ENCODE measurements at regions not wholly inside any gene's neighbourhood (a gene's known extent, or its start where the extent isn't known, plus 50 kb on each side); places are given as distances from the start of the nearest gene placed in this dataset.

GRCh38 chr1:98351561-98351960 lies 310.0 kb upstream of the SNX7 start:
- ChIA-PET POLR2A (no interaction called here), RAD21 (ENCODE audit: unreplicated experiment) (no interaction called here), CTCF (no interaction called here), SMC1A (ENCODE audit: uncharacterized antibody, unreplicated experiment) (no interaction called here)
- Histone ChIP-seq H3K4me3 (no peak overlapping the region), H3K79me2 (ENCODE audit: control insufficient read depth, insufficient read depth, low read length) (no peaks in the 10 kb centered on the region), H4K20me1 (ENCODE audit: control insufficient read depth, insufficient read depth) (no peaks in the 10 kb centered on the region), H3K9ac (ENCODE audit: control insufficient read depth, insufficient read depth, low read length) (no peak overlapping the region), H3K27ac (ENCODE audit: control insufficient read depth, insufficient read depth) (no peak overlapping the region), H3K4me2 (ENCODE audit: control insufficient read depth, insufficient read depth) (no peak overlapping the region), H2AFZ (ENCODE audit: control insufficient read depth, low read depth, low read length) (no peak overlapping the region), H3K36me3 (ENCODE audit: control insufficient read depth in 2 of 2, insufficient read depth in 2 of 2, low read length in 1 of 2) (no peaks in the 10 kb centered on the region), H3K9me3 (replicated peaks; ENCODE audit: control insufficient read depth, insufficient read depth, low read length) (no peaks in the 10 kb centered on the region), H3K4me1 (ENCODE audit: control insufficient read depth, insufficient read depth, low read length) (no peaks in the 10 kb centered on the region), H3K27me3 (replicated peaks in 1 of 2; ENCODE audit: control insufficient read depth in 2 of 2, insufficient read depth in 2 of 2, low read length in 1 of 2) (no peaks in the 10 kb centered on the region)
- DNase-seq (ENCODE audit: low read depth, low spot score) (no peak), ATAC-seq (no peak), FAIRE-seq (no peak)
- WGBS (ENCODE audit: insufficient coverage, insufficient replicate concordance, low lambda C conversion rate, missing lambda C conversion rate) = 31% methylated on average over 5 of the region's 5 CpGs
- intact Hi-C loops (cut with micrococcal nuclease; ENCODE audit: unreplicated experiment) (no loop called here), in situ Hi-C loops (cut with MboI) (no loop called here)
- TF ChIP-seq ETV6 (conservative IDR thresholded peaks at IDR 0.05 in 1 of 2, IDR thresholded peaks at IDR 0.05 in 1 of 2; ENCODE audit: borderline replicate concordance in 1 of 2, low read depth in 1 of 2) (no peak), POLR2A (IDR thresholded peaks at IDR 0.05; ENCODE audit: low read depth, low read length) (no peak), BCL11A (IDR thresholded peaks at IDR 0.05; ENCODE audit: low read depth, low read length) (no peak), RELB (IDR thresholded peaks at IDR 0.05; ENCODE audit: low read depth) (no peak), HSF1 (IDR thresholded peaks at IDR 0.05; ENCODE audit: low read depth, low read length) (no peak), ZSCAN29 (IDR thresholded peaks at IDR 0.05) (no peak)
- no TSS peak for BruUV-seq (replicated peaks)

Data from GM12878 (cell line).